Spleen (tissue), 7 donors: ENCODE measurements at regions not wholly inside any gene's neighbourhood (a gene's known extent, or its start where the extent isn't known, plus 50 kb on each side); places are given as distances from the start of the nearest gene placed in this dataset.

Experiments
- POLR2A ChIP-seq, 3 donors: fragments of 450-650 bp; IDR thresholded peaks; one replicate each; pipeline ENCODE4 v1.5.1; 2017; ENCODE audit warnings: antibody characterized with exemption in 3 of 3, mild to moderate bottlenecking in 1 of 3
- POLR2AphosphoS5 ChIP-seq, 3 donors: sonication (generic); formaldehyde crosslinking; IDR thresholded peaks; one replicate each; pipeline ENCODE4 v1.5.1; 2017; ENCODE audit warnings: antibody characterized with exemption in 3 of 3
- TF ChIP-seq, protein P1 (sequence below), 11 experiments: fragments of 200-600 bp in 7 of 11; fragments of 450-650 bp in 4 of 11; sonication (generic) in 4 of 11; IDR thresholded peaks in 8 of 11; conservative IDR thresholded peaks in 3 of 11; 1 replicate in 7 of 11; 2 replicates in 4 of 11; pipeline versions ENCODE4 v1.4.0 to v1.8.0; 2016 to 2021; ENCODE audit warnings: antibody characterized with exemption in 11 of 11, inconsistent platforms in 4 of 11, mild to moderate bottlenecking in 1 of 11
- donor health status: DM: no; HTN: no; CAD: no; lungs with moderate emphysema.
- donor health status: DM: no; HTN: no; CAD: no.
- donor health status: DM: no; HTN: no; CAD: no.

DNA sequence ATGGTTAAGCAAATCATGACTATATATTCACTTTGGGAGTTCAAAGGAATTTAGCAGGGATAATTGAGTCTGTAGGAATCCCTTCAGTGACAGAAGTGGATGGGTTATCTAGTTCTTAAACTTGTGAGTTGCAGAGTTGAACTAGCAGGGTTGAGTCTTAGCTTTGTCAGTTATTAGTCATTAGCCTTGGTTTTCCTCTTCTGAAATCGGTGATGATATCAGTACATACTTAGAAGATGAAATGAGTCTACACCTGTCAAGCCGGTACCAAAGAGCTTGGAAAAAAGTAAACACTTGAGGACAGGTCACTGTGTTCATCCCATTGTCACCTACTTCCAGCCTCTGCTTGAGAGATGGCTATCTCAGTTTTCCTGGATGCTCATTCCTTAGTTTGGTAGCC, 73.5 kb downstream of the BUB3 start:
- TF ChIP-seq POLR2AphosphoS5 (IDR thresholded peaks at IDR 0.05) = no peak
- TF ChIP-seq, protein P1, sequence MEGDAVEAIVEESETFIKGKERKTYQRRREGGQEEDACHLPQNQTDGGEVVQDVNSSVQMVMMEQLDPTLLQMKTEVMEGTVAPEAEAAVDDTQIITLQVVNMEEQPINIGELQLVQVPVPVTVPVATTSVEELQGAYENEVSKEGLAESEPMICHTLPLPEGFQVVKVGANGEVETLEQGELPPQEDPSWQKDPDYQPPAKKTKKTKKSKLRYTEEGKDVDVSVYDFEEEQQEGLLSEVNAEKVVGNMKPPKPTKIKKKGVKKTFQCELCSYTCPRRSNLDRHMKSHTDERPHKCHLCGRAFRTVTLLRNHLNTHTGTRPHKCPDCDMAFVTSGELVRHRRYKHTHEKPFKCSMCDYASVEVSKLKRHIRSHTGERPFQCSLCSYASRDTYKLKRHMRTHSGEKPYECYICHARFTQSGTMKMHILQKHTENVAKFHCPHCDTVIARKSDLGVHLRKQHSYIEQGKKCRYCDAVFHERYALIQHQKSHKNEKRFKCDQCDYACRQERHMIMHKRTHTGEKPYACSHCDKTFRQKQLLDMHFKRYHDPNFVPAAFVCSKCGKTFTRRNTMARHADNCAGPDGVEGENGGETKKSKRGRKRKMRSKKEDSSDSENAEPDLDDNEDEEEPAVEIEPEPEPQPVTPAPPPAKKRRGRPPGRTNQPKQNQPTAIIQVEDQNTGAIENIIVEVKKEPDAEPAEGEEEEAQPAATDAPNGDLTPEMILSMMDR (IDR thresholded peaks at IDR 0.05 in 8 of 11, conservative IDR thresholded peaks at IDR 0.05 in 3 of 11) = no peak
- no peak for TF ChIP-seq POLR2A (IDR thresholded peaks at IDR 0.05)
